Glutamatergic neuron (in vitro differentiated cells): ENCODE measurements at regions not wholly inside any gene's neighbourhood (a gene's known extent, or its start where the extent isn't known, plus 50 kb on each side); places are given as distances from the start of the nearest gene placed in this dataset.

ENCODE experiments used
- DNase-seq: peaks from one replicate; pipeline ENCODE4 v3.0.0; 2022
- H3K27ac Mint-ChIP-seq: one replicate; pipeline ENCODE4 v1.8.0; 2020; ENCODE audit warnings: mild to moderate bottlenecking, mixed read lengths, inconsistent platforms; ENCODE audit not compliant: unreplicated experiment
- H3K27me3 Mint-ChIP-seq: one replicate; pipeline ENCODE4 v1.8.0; 2020; ENCODE audit warnings: mild to moderate bottlenecking, moderate library complexity, mixed read lengths, inconsistent platforms; ENCODE audit not compliant: unreplicated experiment
- H3K36me3 Mint-ChIP-seq: one replicate; pipeline ENCODE4 v1.8.0; 2020; ENCODE audit warnings: mild to moderate bottlenecking, mixed read lengths, inconsistent platforms; ENCODE audit not compliant: unreplicated experiment
- H3K4me1 Mint-ChIP-seq: one replicate; pipeline ENCODE4 v1.8.0; 2020; ENCODE audit warnings: mild to moderate bottlenecking, low read depth, mixed read lengths, inconsistent platforms; ENCODE audit not compliant: unreplicated experiment
- H3K4me3 Mint-ChIP-seq: one replicate; pipeline ENCODE4 v1.8.0; 2020; ENCODE audit warnings: mild to moderate bottlenecking, mixed read lengths, inconsistent platforms; ENCODE audit not compliant: unreplicated experiment
- H3K9me3 Mint-ChIP-seq: one replicate; pipeline ENCODE4 v1.8.0; 2020; ENCODE audit warnings: mild to moderate bottlenecking, moderate library complexity, mixed read lengths, inconsistent platforms; ENCODE audit not compliant: unreplicated experiment
- TF ChIP-seq, protein P1 (sequence below): fragments of 200-600 bp; sonication (generic); IDR thresholded peaks from one replicate; pipeline ENCODE4 v1.5.0; 2021; ENCODE audit not compliant: partially characterized antibody, unreplicated experiment

DNA sequence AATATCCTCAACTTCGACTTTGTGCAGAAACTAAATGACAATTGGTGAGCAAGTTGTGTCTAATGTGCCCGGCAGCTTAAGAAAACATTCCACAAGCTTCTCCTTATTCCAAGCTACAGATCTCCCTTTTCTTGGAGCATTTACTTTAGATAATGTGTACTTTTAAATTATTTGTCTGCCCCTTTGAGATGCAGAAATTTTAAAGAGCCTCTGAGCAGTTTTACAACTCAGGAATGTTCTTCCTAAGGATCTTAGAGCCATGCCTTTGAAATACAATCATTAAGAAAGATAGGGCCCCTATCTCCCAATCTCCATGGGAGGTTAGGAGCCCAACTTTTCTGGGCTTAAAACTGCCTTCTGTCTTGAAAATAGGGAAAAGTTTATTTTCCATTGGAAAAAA, 723.7 kb upstream of the COX7C start:
- DNase-seq, result no peak
- Mint-ChIP-seq H3K9me3 (no peaks in the 10 kb centered on the region), H3K27ac (no peak overlapping the region), H3K27me3 (peaks cover 1% of the 10 kb centered on the region), H3K4me1 (no peaks in the 10 kb centered on the region), H3K36me3 (no peaks in the 10 kb centered on the region), H3K4me3 (no peak overlapping the region)
- TF ChIP-seq, protein P1, sequence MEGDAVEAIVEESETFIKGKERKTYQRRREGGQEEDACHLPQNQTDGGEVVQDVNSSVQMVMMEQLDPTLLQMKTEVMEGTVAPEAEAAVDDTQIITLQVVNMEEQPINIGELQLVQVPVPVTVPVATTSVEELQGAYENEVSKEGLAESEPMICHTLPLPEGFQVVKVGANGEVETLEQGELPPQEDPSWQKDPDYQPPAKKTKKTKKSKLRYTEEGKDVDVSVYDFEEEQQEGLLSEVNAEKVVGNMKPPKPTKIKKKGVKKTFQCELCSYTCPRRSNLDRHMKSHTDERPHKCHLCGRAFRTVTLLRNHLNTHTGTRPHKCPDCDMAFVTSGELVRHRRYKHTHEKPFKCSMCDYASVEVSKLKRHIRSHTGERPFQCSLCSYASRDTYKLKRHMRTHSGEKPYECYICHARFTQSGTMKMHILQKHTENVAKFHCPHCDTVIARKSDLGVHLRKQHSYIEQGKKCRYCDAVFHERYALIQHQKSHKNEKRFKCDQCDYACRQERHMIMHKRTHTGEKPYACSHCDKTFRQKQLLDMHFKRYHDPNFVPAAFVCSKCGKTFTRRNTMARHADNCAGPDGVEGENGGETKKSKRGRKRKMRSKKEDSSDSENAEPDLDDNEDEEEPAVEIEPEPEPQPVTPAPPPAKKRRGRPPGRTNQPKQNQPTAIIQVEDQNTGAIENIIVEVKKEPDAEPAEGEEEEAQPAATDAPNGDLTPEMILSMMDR, result no peak

DNA sequence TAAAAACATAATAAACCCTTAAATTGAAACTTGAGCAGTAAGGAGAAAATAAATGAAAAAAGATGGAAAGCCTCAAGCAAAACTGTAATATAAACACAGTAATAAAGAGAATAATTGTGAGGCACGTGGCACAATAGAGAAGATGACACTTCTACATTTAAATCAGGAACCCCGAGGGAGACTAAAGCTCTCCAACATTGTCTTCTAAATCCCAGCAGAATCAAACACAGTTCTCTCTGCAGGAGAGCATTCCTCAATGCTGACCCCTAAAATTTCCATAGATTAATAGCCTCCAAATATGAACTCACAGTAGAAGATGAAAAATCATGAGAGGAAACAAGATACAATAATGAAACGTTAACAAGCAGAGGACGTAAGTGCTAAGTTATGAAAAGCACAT, 721.2 kb upstream of the COX7C start:
- Mint-ChIP-seq H3K27me3 (peaks cover 1% of the 10 kb centered on the region), H3K9me3 (no peaks in the 10 kb centered on the region), H3K4me3 (no peak overlapping the region), H3K27ac (no peak overlapping the region), H3K36me3 (no peaks in the 10 kb centered on the region), H3K4me1 (no peaks in the 10 kb centered on the region)
- TF ChIP-seq, protein P1, result no peak
- DNase-seq, result no peak

DNA sequence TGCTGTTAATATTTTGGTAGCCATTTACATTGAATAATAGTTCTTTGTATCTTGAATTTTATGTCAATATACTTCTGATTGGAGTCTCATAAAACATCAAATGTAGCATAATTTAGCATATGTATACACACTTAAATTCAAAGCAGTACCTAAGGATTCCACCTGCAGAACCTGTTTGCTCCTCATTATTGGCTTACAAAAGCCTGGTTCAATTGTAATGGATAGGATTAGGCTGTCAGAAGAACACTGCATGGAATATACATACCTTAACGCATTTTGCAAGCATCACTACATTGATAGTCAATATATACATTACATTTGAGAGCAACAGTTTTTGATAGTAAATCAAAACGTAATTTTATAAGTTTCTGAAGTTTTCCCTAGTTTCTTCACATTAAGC, 711.3 kb upstream of the COX7C start:
- Mint-ChIP-seq H3K27ac (no peak overlapping the region), H3K4me1 (no peaks in the 10 kb centered on the region), H3K36me3 (no peaks in the 10 kb centered on the region), H3K27me3 (no peaks in the 10 kb centered on the region), H3K4me3 (no peak overlapping the region), H3K9me3 (no peaks in the 10 kb centered on the region)
- TF ChIP-seq, protein P1, result no peak
- no peak for DNase-seq

DNA sequence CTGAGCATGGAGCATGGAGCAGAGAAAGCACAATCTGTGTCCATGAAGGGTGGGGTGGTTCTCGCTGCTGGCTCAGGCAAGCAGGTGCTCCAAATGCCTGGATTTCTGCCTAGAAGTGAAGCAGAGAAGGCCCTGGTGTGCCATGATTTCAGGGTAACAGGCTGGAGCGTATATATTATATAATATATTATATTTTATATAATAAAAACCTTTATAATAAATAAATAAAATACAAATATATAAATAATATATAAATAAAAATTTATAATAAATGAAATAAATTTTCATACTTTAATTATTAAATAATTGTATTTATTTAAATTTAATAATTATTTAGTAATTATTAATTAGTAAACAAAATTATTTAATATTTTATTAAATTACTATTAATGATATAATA, 707.4 kb upstream of the COX7C start:
- no peak for DNase-seq
- Mint-ChIP-seq H3K27me3 (no peaks in the 10 kb centered on the region), H3K4me1 (no peaks in the 10 kb centered on the region), H3K9me3 (no peaks in the 10 kb centered on the region), H3K27ac (no peak overlapping the region), H3K4me3 (no peak overlapping the region), H3K36me3 (no peaks in the 10 kb centered on the region)
- TF ChIP-seq, protein P1, result no peak

DNA sequence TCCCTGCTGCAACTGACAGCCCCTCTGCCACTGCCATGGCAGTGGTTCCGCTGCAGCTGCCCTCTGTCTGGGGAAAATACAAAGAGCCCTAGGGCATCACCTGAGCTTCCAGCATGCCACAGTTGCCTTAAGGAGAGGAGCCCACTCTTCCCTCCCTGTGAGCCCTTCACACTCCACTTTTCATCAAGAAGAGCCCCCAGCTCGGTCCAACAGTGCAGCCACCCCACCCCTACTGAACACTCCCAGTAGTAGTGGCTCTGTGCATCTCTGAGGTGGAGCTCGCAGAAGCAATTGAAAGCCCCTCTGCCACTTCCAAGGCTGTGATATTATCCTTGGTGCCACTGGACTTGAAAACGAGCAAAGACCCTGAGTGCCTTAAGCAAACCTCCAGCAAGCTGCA, 696.8 kb upstream of the COX7C start:
- Mint-ChIP-seq H3K27ac (no peak overlapping the region), H3K4me1 (no peaks in the 10 kb centered on the region), H3K9me3 (no peaks in the 10 kb centered on the region), H3K4me3 (no peak overlapping the region), H3K27me3 (no peaks in the 10 kb centered on the region), H3K36me3 (no peaks in the 10 kb centered on the region)
- DNase-seq, result no peak
- TF ChIP-seq, protein P1, result no peak
